Ishikawa (cell line): ENCODE measurements at regions not wholly inside any gene's neighbourhood (a gene's known extent, or its start where the extent isn't known, plus 50 kb on each side); places are given as distances from the start of the nearest gene placed in this dataset.

Experiments
- CREB1 ChIP-seq: IDR thresholded peaks from 2 replicates; pipeline ENCODE4 v1.6.1; 2012; ENCODE audit warnings: low read depth
- EGR1 ChIP-seq: IDR thresholded peaks from 2 replicates; pipeline ENCODE4 v1.6.1; 2012
- EP300 ChIP-seq: IDR thresholded peaks from 2 replicates; pipeline ENCODE4 v1.6.1; 2012; ENCODE audit warnings: borderline replicate concordance
- FOXM1 ChIP-seq: IDR thresholded peaks from 2 replicates; pipeline ENCODE4 v1.6.1; 2012; ENCODE audit warnings: low read depth, borderline replicate concordance
- MAX ChIP-seq: IDR thresholded peaks from 2 replicates; pipeline ENCODE4 v1.6.1; 2012
- RAD21 ChIP-seq: IDR thresholded peaks from 2 replicates; pipeline ENCODE4 v1.6.1; 2012; ENCODE audit warnings: low read depth
- REST ChIP-seq: IDR thresholded peaks from 2 replicates; pipeline ENCODE4 v1.6.1; 2012; ENCODE audit warnings: low read depth, mild to moderate bottlenecking
- TAF1 ChIP-seq: IDR thresholded peaks from 2 replicates; pipeline ENCODE4 v1.6.1; 2012; ENCODE audit warnings: low read depth, mild to moderate bottlenecking
- USF1 ChIP-seq: IDR thresholded peaks from 2 replicates; pipeline ENCODE4 v1.6.1; 2012
- YY1 ChIP-seq: IDR thresholded peaks from 2 replicates; pipeline ENCODE4 v1.6.1; 2012; ENCODE audit warnings: low read depth

GRCh38 chr18:53686965-53687364 lies 537.5 kb downstream of the MBD2 start:
- no peak for TF ChIP-seq RAD21
- TF ChIP-seq CREB1, result no peak
- TF ChIP-seq MAX, result no peak
- TF ChIP-seq YY1, result no peak
- TF ChIP-seq USF1, result no peak
- TF ChIP-seq TAF1, result no peak
- no peak for TF ChIP-seq FOXM1
- TF ChIP-seq EGR1, result no peak
- TF ChIP-seq REST, result no peak
- no peak for TF ChIP-seq EP300
